ENCODE measurements at regions not wholly inside any gene's neighbourhood (a gene's known extent, or its start where the extent isn't known, plus 50 kb on each side); places are given as distances from the start of the nearest gene placed in this dataset.

DNA sequence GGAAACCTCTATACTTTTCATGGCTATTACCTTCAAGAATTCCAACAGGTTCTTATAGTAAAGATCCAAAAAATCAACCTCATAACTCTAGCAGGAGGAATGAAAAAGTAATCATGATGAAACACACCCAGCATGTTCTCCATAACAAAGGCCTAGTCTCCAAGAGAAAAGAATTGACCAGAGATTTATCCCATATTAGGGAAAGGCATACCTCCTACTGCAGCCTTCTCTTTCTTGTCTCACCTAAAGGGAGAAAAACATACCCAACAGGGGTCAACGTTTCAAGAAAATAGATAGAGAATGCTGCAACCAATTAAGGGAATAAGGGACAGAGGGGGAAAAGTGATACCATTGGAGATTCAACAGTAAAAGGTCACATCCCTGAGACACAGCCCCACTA lies 262.5 kb downstream of the FRK start:
- TF ChIP-seq YY1 (IDR thresholded peaks at IDR 0.05; ENCODE audit: insufficient read depth, insufficient read length) (no peak), ZNF274 (IDR thresholded peaks at IDR 0.05; ENCODE audit: low read depth, low read length) (no peak)
